ENCODE measurements at regions not wholly inside any gene's neighbourhood (a gene's known extent, or its start where the extent isn't known, plus 50 kb on each side); places are given as distances from the start of the nearest gene placed in this dataset.

DNA sequence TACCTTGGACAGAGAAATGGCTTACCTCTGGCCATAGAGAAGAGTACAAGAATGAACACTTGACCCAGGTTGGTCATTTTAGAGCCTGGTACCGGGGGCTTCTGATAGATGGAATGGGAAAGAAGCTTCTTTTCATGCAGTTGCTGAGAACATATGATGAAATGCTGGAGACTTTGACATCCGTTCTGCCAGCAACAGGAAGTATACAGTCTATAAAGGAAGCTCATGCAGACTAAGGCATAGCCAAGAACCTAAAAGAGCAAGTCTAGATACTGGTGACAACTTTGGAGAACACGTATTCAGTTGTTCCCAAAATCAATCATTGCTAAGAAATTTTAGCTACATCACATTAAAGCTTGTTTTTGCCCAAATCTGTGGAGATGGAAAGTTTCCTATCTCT, 894.6 kb downstream of the METTL15 start:
- no peak for DNase-seq (ENCODE audit: low spot score)
- intact Hi-C loops (cut with DNase I): no loop called here

- intact Hi-C loops (cut with DNase I): no loop called here
- no peak for DNase-seq (ENCODE audit: low spot score)
Observed at GRCh38 chr11:28999620-29000019, 891.4 kb downstream of the METTL15 start.

GRCh38 chr11:28992996-28993395, 884.8 kb downstream of the METTL15 start:
- intact Hi-C loops (cut with DNase I): no loop called here

GRCh38 chr11:28984231-28984630, 876.0 kb downstream of the METTL15 start:
- no peak for DNase-seq (ENCODE audit: low spot score)
- intact Hi-C loops (cut with DNase I): no loop called here

More at GRCh38 chr11:28992996-28993395, 884.8 kb downstream of the METTL15 start:
- DNase-seq (ENCODE audit: low spot score): no peak

DNA sequence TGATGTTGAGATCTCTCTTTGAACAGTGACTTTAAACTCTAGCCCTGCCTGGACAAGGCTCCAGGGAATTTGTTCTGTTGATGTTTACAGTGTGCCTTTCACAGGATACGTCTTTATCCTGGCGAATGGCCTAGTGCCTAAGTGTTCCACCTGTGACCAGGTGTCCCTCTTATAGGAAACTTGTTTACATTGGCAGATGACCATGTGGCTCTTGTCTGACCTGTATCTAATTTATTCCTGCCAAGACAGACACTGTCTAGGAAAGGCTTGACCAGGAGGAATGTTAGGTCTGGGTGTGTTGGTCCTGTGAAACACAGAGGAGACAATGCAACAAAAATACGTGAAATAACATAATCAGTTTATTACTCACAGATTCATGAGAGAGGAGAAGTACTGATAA, 875.6 kb downstream of the METTL15 start:
- DNase-seq (ENCODE audit: low spot score): no peak
- intact Hi-C loops (cut with DNase I): no loop called here

GRCh38 chr11:28981381-28981780, 873.2 kb downstream of the METTL15 start:
- no peak for DNase-seq (ENCODE audit: low spot score)
- intact Hi-C loops (cut with DNase I): no loop called here

- intact Hi-C loops (cut with DNase I): no loop called here
- no peak for DNase-seq (ENCODE audit: low spot score)
Observed at GRCh38 chr11:28976801-28977145, 868.6 kb downstream of the METTL15 start.

GRCh38 chr11:28976012-28976800, 868.0 kb downstream of the METTL15 start:
- no peak for DNase-seq (ENCODE audit: low spot score)
- intact Hi-C loops (cut with DNase I): no loop called here

DNA sequence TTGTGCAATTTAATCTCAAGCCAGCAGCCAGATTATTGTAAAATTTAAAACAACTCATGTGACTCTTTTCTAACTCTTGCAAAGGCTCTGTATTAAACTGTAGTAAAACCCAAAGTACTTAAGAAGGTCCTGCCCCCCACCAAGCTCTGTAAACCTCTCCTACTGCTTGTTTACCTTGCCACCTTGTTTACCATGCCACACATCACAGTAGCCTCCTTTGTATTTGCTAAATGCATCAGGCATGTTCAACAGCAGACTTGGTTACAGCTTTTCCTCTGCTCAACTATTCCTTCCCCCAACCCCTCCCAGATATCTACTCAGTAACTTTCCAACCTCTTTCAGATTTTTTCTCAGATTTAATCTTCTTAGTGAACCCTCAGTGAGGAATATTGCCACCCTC, 861.6 kb downstream of the METTL15 start:
- no peak for DNase-seq (ENCODE audit: low spot score)
- intact Hi-C loops (cut with DNase I): no loop called here

DNA sequence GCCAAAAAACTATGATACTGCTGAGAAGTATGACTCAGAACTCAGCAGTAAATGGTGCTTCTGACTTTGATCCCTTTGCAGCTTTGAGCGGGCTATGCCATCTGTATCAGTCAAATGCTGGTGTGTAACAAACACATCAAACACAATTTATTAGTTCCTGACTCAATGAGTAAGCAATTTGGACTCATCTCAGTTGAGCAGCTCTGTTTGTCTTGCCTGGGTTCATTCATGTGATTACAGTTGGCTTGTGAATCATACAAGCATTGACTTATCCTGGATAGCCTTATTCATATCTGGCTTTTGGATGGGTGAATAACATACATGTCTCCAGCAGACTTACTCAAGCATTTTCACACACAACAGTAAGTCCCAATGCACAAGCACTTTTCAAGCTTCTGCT, 858.8 kb downstream of the METTL15 start:
- intact Hi-C loops (cut with DNase I): no loop called here
- DNase-seq (ENCODE audit: low spot score): no peak

- DNase-seq (ENCODE audit: low spot score): no peak
- intact Hi-C loops (cut with DNase I): no loop called here
Observed at GRCh38 chr11:28965819-28966218, 857.6 kb downstream of the METTL15 start.

DNA sequence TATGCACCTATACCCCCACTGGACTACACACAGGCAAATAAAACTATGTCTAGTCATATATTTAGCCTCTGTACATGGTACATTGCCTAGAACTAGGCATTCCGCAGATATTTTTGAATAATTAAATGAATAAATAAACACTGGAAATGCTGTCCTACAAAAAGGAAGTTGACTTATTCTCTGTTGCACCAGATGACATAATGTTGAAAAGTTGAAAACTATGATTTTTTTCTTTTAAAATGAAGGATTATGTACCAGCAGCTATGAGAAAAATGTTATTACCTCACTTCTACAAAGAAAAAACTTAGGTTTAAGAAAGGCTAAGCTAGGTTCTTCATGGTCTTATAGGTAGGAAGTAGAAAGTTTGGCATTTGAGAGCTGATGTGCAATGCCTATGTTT, 856.6 kb downstream of the METTL15 start:
- no peak for DNase-seq (ENCODE audit: low spot score)
- intact Hi-C loops (cut with DNase I): no loop called here

DNA sequence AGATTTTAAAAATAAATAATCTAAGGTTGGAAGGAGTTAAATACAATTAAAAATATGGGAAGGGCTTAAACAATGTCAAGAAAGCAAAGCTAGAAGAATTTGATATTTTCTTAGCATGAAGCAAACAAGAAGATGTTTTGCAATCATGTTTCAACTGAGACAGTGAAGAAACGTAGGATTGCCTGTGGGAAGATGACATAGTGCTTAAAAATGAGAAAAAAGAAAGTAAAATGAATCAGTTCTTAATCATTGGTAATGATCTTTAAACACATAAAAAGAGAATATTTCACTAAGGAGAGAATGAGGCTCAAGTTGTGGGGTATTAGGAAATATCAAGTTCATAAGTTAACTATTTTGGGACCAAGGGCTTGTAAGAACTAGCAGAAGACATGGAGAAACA, 855.0 kb downstream of the METTL15 start:
- intact Hi-C loops (cut with DNase I): no loop called here
- DNase-seq (ENCODE audit: low spot score): no peak

DNA sequence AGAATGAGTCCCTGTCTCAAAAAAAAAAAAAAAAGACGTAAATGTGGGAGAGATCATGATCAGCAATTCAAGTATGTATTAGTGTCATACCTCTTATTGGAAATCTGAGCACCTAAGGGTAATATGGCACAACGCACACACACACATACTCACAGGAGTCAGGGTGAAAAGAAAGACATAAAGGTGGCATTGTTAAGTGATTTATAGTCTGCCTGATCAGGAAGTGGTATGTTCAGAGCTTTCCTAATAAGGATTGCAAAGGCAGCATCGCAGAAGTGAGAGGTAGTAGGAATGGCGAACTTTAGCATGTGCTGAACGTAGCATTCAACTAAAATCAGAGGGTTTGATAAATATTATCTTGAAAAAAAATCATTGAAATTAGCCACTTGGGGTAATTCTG, 854.3 kb downstream of the METTL15 start:
- intact Hi-C loops (cut with DNase I): no loop called here
- DNase-seq (ENCODE audit: low spot score): no peak

DNA sequence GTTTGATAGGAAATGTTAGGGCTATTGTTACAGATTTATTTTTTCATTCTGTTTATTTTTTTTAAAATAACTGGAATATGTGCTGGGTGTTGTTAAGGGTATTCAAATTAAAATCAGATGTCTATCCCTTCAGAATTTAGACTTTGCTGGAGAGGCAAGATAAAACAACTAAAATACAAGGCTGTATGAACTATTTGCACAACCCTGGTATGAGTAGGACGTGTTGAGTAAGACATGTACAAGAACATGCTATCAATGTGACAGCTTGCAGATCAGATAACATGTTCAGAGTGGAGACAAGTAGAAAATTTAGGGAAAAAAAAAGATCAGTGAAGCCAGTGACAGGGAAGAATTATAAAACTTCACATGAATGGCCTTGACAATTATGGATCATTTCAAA, 853.5 kb downstream of the METTL15 start:
- intact Hi-C loops (cut with DNase I): no loop called here
- no peak for DNase-seq (ENCODE audit: low spot score)

DNA sequence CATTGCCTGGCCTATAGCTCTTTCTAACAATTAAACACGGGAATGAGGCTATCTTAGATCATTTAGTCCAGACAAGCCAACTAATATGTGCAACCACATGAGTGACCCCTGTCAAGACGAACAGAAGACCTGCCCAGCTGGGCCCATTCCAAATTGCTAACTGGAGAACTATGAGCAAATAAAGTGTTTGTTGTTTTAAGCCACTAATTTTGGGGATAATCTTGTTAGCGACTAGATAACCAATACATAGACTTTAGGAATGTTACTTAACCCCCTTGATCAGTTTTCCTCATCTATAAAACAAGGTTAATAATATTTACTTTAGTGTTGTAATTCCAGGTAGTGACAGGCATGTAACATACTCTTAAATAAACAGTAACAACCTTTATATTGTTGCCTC, 848.3 kb downstream of the METTL15 start:
- DNase-seq (ENCODE audit: low spot score): no peak
- intact Hi-C loops (cut with DNase I): no loop called here

DNA sequence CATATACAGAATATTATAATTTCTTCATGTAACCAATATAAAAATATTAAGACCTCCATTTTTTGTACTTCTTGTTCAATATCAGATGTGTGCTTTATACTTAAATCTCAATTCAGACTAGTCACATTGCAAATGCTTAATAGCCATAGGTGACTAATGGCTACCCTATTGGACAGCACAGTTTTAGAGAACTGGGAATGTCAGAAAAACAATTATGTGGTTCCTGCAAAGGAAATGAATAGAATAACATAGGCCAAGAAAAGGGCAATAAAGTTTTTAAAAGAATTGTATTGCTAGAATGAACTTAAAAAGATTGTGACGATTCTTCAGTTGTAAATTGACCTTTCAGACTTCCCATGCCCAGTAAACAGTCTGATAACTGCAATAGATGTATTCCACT, 843.0 kb downstream of the METTL15 start:
- no peak for DNase-seq (ENCODE audit: low spot score)

DNA sequence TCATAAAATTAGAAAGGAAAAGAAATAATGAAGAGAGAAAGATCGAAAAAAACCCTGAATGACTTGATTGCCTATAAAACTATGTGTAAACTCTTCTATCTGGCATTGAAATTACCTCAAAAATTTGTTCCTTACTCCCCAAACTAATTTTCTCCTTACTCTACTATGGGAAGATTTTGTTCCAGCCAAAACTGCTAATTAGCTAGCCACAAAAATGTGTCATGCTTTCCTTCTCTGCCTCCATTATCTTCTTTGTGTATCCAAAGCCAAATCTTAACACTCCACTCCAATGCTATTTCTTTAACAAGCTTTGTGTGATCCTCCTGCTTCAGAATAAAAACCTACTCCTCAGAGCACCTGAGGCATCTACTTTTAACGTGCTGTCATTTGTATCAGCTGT, 831.2 kb downstream of the METTL15 start:
- intact Hi-C loops (cut with DNase I): no loop called here

More for the DNA sequence above, 843.0 kb downstream of the METTL15 start:
- intact Hi-C loops (cut with DNase I): no loop called here

GRCh38 chr11:28938091-28938490, 829.9 kb downstream of the METTL15 start:
- no peak for DNase-seq (ENCODE audit: low spot score)
- intact Hi-C loops (cut with DNase I): no loop called here

More for the DNA sequence above, 831.2 kb downstream of the METTL15 start:
- no peak for DNase-seq (ENCODE audit: low spot score)

DNA sequence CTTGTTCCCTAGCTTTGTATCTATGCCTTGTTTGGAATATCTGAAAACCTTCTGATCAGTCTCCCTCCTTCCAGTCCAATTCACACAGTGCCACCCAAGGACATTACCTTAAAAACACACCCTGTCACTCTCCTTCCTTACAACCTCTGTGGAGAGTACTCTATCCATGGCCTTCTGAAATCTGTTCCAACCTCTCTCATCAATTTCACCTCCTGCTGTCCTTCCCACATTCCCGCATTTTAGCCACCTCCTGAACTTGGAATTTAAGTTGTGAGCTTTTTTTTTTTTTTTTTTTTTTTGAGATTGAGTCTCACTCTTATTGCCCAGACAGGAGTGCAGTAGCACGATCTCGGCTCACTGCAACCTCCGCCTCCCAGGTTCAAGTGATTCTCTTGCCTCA, 824.8 kb downstream of the METTL15 start:
- DNase-seq (ENCODE audit: low spot score): no peak
- intact Hi-C loops (cut with DNase I): no loop called here

GRCh38 chr11:28924004-28924403, 815.8 kb downstream of the METTL15 start:
- DNase-seq (ENCODE audit: low spot score): no peak
- intact Hi-C loops (cut with DNase I): no loop called here

All from posterior vena cava (tissue), 2 donors.